Neuronal stem cell (in vitro differentiated cells): ENCODE measurements at regions not wholly inside any gene's neighbourhood (a gene's known extent, or its start where the extent isn't known, plus 50 kb on each side); places are given as distances from the start of the nearest gene placed in this dataset.

Experiments
- DNase-seq: peaks from one replicate; pipeline ENCODE4 v3.0.0-alpha.2; 2013; ENCODE audit warnings: low spot score
- H2AFZ ChIP-seq: one replicate; pipeline ENCODE4 v1.6.1; 2013; ENCODE audit warnings: mild to moderate bottlenecking, low read length, inconsistent platforms
- H2AK5ac ChIP-seq: 2 replicates; pipeline ENCODE4 v1.6.1; 2013; ENCODE audit warnings: low read depth, mild to moderate bottlenecking, inconsistent platforms, low read length, moderate library complexity, mixed read lengths
- H2BK120ac ChIP-seq: 2 replicates; pipeline ENCODE4 v1.6.1; 2013; ENCODE audit warnings: low read depth, mild to moderate bottlenecking, inconsistent platforms, low read length, moderate library complexity, mixed read lengths
- H2BK12ac ChIP-seq: one replicate; pipeline ENCODE4 v1.6.1; 2013; ENCODE audit warnings: low read length, inconsistent platforms
- H2BK15ac ChIP-seq: 2 replicates; pipeline ENCODE4 v1.6.1; 2013; ENCODE audit warnings: mild to moderate bottlenecking, low read length, inconsistent platforms, mixed read lengths
- H2BK5ac ChIP-seq: one replicate; pipeline ENCODE4 v1.6.1; 2013; ENCODE audit warnings: inconsistent platforms, mild to moderate bottlenecking, low read length, moderate library complexity
- H3K14ac ChIP-seq: one replicate; pipeline ENCODE4 v1.6.1; 2013; ENCODE audit warnings: low read length, inconsistent platforms
- H3K18ac ChIP-seq: 2 replicates; pipeline ENCODE4 v1.6.1; 2013; ENCODE audit warnings: low read length, inconsistent platforms
- H3K23ac ChIP-seq: 2 replicates; pipeline ENCODE4 v1.6.1; 2013; ENCODE audit warnings: low read depth, mild to moderate bottlenecking, mixed read lengths, low read length, inconsistent platforms; ENCODE audit not compliant: poor library complexity
- H3K27ac ChIP-seq: replicated peaks from 3 replicates; pipeline ENCODE4 v1.5.1; 2013; ENCODE audit warnings: low read length, inconsistent platforms
- H3K27me3 ChIP-seq, 3 experiments: 2 replicates each; pipeline ENCODE4 v1.6.1; 2013; ENCODE audit warnings: low read length in 3 of 3, mild to moderate bottlenecking in 2 of 3, inconsistent platforms in 1 of 3, low read depth in 1 of 3, mixed read lengths in 1 of 3, moderate library complexity in 1 of 3; ENCODE audit not compliant: control insufficient read depth in 3 of 3, insufficient read depth in 3 of 3
- H3K36me3 ChIP-seq, 2 donors: replicated peaks in 1 of 2; 2 replicates each; pipeline ENCODE4 v1.6.1; 2013; ENCODE audit warnings: low read length in 2 of 2; ENCODE audit not compliant: control insufficient read depth in 2 of 2, insufficient read depth in 2 of 2
- H3K4ac ChIP-seq: 2 replicates; pipeline ENCODE4 v1.6.1; 2013; ENCODE audit warnings: inconsistent platforms, mild to moderate bottlenecking, low read length, moderate library complexity
- H3K4me1 ChIP-seq, 2 donors: 1 replicate in 1 of 2; 2 replicates in 1 of 2; pipeline ENCODE4 v1.6.1; 2013; ENCODE audit warnings: low read length in 2 of 2, low read depth in 1 of 2; ENCODE audit not compliant: control insufficient read depth in 2 of 2, insufficient read depth in 1 of 2
- H3K4me2 ChIP-seq: one replicate; pipeline ENCODE4 v1.6.1; 2013; ENCODE audit warnings: mild to moderate bottlenecking, low read length, inconsistent platforms; ENCODE audit not compliant: insufficient read depth, poor library complexity, severe bottlenecking
- H3K4me3 ChIP-seq, 2 donors: 2 replicates each; pipeline ENCODE4 v1.5.1; 2013; ENCODE audit warnings: low read length in 2 of 2, mild to moderate bottlenecking in 2 of 2, inconsistent platforms in 1 of 2, moderate library complexity in 1 of 2
- H3K79me1 ChIP-seq: one replicate; pipeline ENCODE4 v1.6.1; 2013; ENCODE audit warnings: low read depth, mild to moderate bottlenecking, inconsistent platforms, low read length, moderate library complexity
- H3K9ac ChIP-seq: one replicate; pipeline ENCODE4 v1.6.1; 2013; ENCODE audit warnings: mild to moderate bottlenecking, low read depth, low read length, inconsistent platforms; ENCODE audit not compliant: poor library complexity
- H3K9me3 ChIP-seq, 2 donors: replicated peaks in 1 of 2; 2 replicates each; pipeline versions ENCODE3 to v1.6.1; 2013; ENCODE audit warnings: low read length in 2 of 2, mild to moderate bottlenecking in 2 of 2, inconsistent platforms in 1 of 2, low read depth in 1 of 2, mixed read lengths in 1 of 2, moderate library complexity in 1 of 2; ENCODE audit not compliant: control insufficient read depth in 2 of 2, insufficient read depth in 1 of 2
- H4K8ac ChIP-seq: one replicate; pipeline ENCODE4 v1.6.1; 2013; ENCODE audit warnings: low read depth, mild to moderate bottlenecking, inconsistent platforms, low read length, moderate library complexity
- H4K91ac ChIP-seq: one replicate; pipeline ENCODE4 v1.6.1; 2013; ENCODE audit warnings: low read length, low read depth, mild to moderate bottlenecking, inconsistent platforms; ENCODE audit not compliant: poor library complexity
- WGBS, 2 donors: extraction: QIAGEN DNeasy Blood & Tissue Kit; methylation state at CpG; one replicate each; pipeline ENCODE4 v1.1.7; 2013; ENCODE audit warnings: missing lambda C conversion rate in 2 of 2, mixed read lengths in 1 of 2; ENCODE audit not compliant: insufficient read length in 2 of 2, insufficient replicate concordance in 1 of 2; ENCODE audit errors: extremely low coverage in 2 of 2; 5-methylcytosine and 5-hydroxymethylcytosine counted together

DNA sequence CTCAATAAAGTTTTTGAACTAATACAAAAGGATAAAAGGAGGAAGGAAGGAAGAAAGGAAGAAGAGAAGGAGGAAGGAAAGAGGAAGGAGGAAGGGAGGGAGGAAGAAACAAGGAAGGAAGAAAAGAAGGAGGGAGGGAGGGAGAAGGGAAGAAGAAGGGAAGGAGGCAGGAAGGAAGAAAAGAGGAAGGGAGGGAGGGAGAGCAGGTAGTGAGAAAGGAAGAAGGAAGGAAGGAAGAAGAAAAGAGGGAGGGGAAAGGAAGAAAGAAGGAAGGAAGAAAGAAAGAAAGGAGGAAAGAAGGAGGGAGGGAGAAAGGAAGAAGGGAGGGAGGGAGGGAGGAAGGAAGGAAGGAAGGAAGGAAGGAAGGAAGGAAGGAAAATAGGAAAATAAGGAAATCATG is 263.8 kb upstream of the C16orf82 start:
- no peaks in the 10 kb centered on the region for H3K36me3 ChIP-seq
- no peak overlapping the region for H3K4me2 ChIP-seq
- no peak overlapping the region for H2BK12ac ChIP-seq
- no peak overlapping the region for H3K4ac ChIP-seq
- H3K9me3 ChIP-seq: no peaks in the 10 kb centered on the region
- H4K91ac ChIP-seq: no peak overlapping the region
- H2AFZ ChIP-seq: no peak overlapping the region
- no peaks in the 10 kb centered on the region for H3K4me1 ChIP-seq
- no peak overlapping the region for H3K18ac ChIP-seq
- no peak overlapping the region for H3K14ac ChIP-seq
- H2BK15ac ChIP-seq: no peak overlapping the region
- H2AK5ac ChIP-seq: no peak overlapping the region
- H3K4me3 ChIP-seq: no peak overlapping the region
- no peak overlapping the region for H2BK120ac ChIP-seq
- no peak overlapping the region for H2BK5ac ChIP-seq
- H3K27me3 ChIP-seq: no peaks in the 10 kb centered on the region
- no peak overlapping the region for H3K27ac ChIP-seq
- no peak for DNase-seq
- no peak overlapping the region for H3K23ac ChIP-seq
- no peak overlapping the region for H3K9ac ChIP-seq
- no peaks in the 10 kb centered on the region for H3K79me1 ChIP-seq
- no peak overlapping the region for H4K8ac ChIP-seq

GRCh38 chr16:26806657-26807056 is 260.1 kb upstream of the C16orf82 start:
- peaks cover 0 to 2% of the 10 kb centered on the region in 2 donors for H3K9me3 ChIP-seq
- no peaks in the 10 kb centered on the region for H3K79me1 ChIP-seq
- H2BK12ac ChIP-seq: no peak overlapping the region
- no peak overlapping the region for H2AK5ac ChIP-seq
- H4K8ac ChIP-seq: no peak overlapping the region
- H2BK120ac ChIP-seq: no peak overlapping the region
- no peak overlapping the region for H3K27ac ChIP-seq
- DNase-seq: no peak
- no peaks in the 10 kb centered on the region for H3K36me3 ChIP-seq
- no peak overlapping the region for H2BK15ac ChIP-seq
- H3K18ac ChIP-seq: no peak overlapping the region
- H3K4me3 ChIP-seq: no peak overlapping the region
- WGBS, 2 donors: no CpG with 5 or more reads among the region's 6 CpGs
- no peak overlapping the region for H4K91ac ChIP-seq
- no peaks in the 10 kb centered on the region for H3K4me1 ChIP-seq
- no peak overlapping the region for H3K9ac ChIP-seq
- no peak overlapping the region for H2AFZ ChIP-seq
- no peak overlapping the region for H3K4ac ChIP-seq
- no peaks in the 10 kb centered on the region for H3K27me3 ChIP-seq
- no peak overlapping the region for H2BK5ac ChIP-seq
- no peak overlapping the region for H3K14ac ChIP-seq
- H3K4me2 ChIP-seq: no peak overlapping the region
- H3K23ac ChIP-seq: no peak overlapping the region

DNA sequence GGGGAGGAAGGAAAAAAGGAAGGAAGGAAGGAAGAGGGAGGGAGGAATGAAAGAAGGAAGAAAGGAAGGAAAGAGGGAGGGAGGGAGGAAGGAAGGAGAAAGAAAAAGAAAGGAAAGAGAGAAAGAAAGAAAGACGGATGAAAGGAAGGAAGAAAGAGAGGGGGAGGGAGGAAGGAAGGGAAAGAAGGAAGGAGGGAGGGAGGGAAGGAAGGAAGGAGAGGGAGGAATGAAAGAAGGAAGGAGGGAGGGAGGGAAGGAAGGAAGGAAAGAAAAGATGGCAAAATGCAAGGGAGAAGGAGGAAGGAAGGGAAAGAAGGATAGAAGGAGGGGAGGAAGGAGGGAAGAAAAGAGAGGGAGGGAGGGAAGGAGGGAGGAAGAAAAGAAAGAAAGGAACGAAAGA is 257.3 kb upstream of the C16orf82 start:
- Histone ChIP-seq H3K79me1 (no peaks in the 10 kb centered on the region), H3K9ac (no peak overlapping the region), H4K8ac (no peak overlapping the region), H3K23ac (no peak overlapping the region), H3K36me3 (no peaks in the 10 kb centered on the region), H2BK12ac (no peak overlapping the region), H3K27ac (no peak overlapping the region), H3K14ac (no peak overlapping the region), H3K4ac (no peak overlapping the region), H3K9me3 (peaks cover 0 to 2% of the 10 kb centered on the region in 2 donors), H2AK5ac (no peak overlapping the region), H3K27me3 (no peaks in the 10 kb centered on the region), H3K18ac (no peak overlapping the region), H2BK120ac (no peak overlapping the region), H3K4me1 (no peaks in the 10 kb centered on the region), H3K4me3 (no peak overlapping the region), H2AFZ (no peak overlapping the region), H2BK15ac (no peak overlapping the region), H2BK5ac (no peak overlapping the region), H4K91ac (no peak overlapping the region), H3K4me2 (no peak overlapping the region)
- DNase-seq: no peak
- 100% methylated on average over 1 of the region's 2 CpGs; no CpG with 5 or more reads in 1 of the 2 donors for WGBS, 2 donors

GRCh38 chr16:26816266-26816665 is 250.5 kb upstream of the C16orf82 start:
- H3K9ac ChIP-seq: no peak overlapping the region
- H3K14ac ChIP-seq: no peak overlapping the region
- H3K4ac ChIP-seq: no peak overlapping the region
- H2BK15ac ChIP-seq: no peak overlapping the region
- H3K4me1 ChIP-seq: peaks cover 0 to 1% of the 10 kb centered on the region in 2 donors
- no CpG with 5 or more reads among the region's 7 CpGs for WGBS, 2 donors
- no peaks in the 10 kb centered on the region for H3K36me3 ChIP-seq
- no peak overlapping the region for H3K4me2 ChIP-seq
- no peak overlapping the region for H3K4me3 ChIP-seq
- no peak overlapping the region for H2AK5ac ChIP-seq
- no peaks in the 10 kb centered on the region for H3K9me3 ChIP-seq
- no peak overlapping the region for H2BK120ac ChIP-seq
- no peak overlapping the region for H3K27ac ChIP-seq
- H3K18ac ChIP-seq: no peak overlapping the region
- DNase-seq: no peak
- no peak overlapping the region for H3K23ac ChIP-seq
- H3K27me3 ChIP-seq: no peaks in the 10 kb centered on the region
- H3K79me1 ChIP-seq: no peaks in the 10 kb centered on the region
- H4K91ac ChIP-seq: no peak overlapping the region
- H2BK5ac ChIP-seq: no peak overlapping the region
- no peak overlapping the region for H4K8ac ChIP-seq
- no peak overlapping the region for H2AFZ ChIP-seq
- H2BK12ac ChIP-seq: no peak overlapping the region
